Erythroblast (primary cell): ENCODE measurements at regions not wholly inside any gene's neighbourhood (a gene's known extent, or its start where the extent isn't known, plus 50 kb on each side); places are given as distances from the start of the nearest gene placed in this dataset.

Experiments
- GATA1 ChIP-seq: IDR thresholded peaks from 2 replicates; pipeline ENCODE4 v1.6.1; 2011; ENCODE audit warnings: low read depth, mild to moderate bottlenecking, control low read depth, low read length, moderate library complexity
- POLR2A ChIP-seq: IDR thresholded peaks from 2 replicates; pipeline ENCODE4 v1.6.1; 2011; ENCODE audit warnings: mild to moderate bottlenecking, low read length

DNA sequence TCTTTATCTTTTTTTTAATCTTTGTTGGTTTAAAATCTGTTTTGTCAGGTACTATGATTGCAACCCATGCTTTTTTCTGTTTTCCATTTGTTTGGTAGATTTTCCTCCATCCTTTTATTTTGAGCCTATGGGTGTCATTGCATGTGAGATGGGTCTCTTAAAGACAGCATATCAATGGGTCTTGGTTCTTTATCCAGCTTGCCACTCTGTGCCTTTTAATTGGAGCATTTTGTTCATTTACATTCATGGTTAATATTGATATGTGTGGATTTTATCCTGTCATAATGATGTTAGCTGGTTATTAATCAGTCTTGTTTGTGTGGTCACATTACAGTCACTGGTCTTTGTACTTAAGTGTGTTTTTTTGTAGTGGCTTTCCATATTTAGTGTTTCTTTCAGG is 159.9 kb downstream of the CENPF start:
- TF ChIP-seq POLR2A (no peak), GATA1 (no peak)
